LNCaP clone FGC (cell line): ENCODE measurements at regions not wholly inside any gene's neighbourhood (a gene's known extent, or its start where the extent isn't known, plus 50 kb on each side); places are given as distances from the start of the nearest gene placed in this dataset.

Source experiments
- DNase-seq: peaks from one replicate; pipeline ENCODE4 v3.0.0-alpha.2; 2011; ENCODE audit warnings: low read depth
- H3K4me3 ChIP-seq: 2 replicates; pipeline ENCODE4 v1.5.1; 2011; ENCODE audit warnings: mild to moderate bottlenecking, low read depth, low read length, control low read depth
- TF ChIP-seq, protein P1 (sequence below): IDR thresholded peaks from 2 replicates; pipeline ENCODE4 v1.5.1; 2012; ENCODE audit warnings: mild to moderate bottlenecking; ENCODE audit not compliant: control insufficient read depth, insufficient read depth; ENCODE audit errors: extremely low read depth

DNA sequence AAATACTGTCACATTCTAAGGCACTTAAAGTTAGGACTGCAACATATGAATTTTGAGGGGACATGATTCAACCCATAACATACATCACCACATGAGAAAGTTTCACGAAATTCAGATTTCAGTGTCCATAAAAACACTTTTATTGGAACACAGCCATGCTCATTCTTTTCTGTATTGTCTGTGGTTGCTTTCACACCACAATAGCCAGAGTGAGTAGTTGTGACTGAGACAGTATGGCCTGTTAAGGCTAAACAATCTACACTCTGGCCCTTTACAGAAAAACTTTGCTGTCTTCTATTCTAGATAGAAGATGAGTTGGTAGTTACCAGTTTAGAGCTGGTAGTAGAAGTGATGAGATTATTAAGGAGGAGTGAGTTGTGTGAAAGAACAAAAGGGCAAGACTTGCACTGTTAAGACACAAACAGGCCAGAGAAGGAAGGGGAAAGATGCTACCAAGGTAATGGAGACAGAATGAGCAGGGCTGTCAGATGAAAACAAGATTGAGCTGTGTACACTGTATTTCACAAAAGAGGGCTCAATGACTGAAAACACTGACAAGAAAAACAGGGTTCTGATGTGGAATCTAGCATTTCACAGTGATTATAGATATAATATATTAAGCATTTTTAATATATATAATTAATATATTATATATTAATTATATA, 108.6 kb downstream of the PPP1R3A start:
- TF ChIP-seq, protein P1, sequence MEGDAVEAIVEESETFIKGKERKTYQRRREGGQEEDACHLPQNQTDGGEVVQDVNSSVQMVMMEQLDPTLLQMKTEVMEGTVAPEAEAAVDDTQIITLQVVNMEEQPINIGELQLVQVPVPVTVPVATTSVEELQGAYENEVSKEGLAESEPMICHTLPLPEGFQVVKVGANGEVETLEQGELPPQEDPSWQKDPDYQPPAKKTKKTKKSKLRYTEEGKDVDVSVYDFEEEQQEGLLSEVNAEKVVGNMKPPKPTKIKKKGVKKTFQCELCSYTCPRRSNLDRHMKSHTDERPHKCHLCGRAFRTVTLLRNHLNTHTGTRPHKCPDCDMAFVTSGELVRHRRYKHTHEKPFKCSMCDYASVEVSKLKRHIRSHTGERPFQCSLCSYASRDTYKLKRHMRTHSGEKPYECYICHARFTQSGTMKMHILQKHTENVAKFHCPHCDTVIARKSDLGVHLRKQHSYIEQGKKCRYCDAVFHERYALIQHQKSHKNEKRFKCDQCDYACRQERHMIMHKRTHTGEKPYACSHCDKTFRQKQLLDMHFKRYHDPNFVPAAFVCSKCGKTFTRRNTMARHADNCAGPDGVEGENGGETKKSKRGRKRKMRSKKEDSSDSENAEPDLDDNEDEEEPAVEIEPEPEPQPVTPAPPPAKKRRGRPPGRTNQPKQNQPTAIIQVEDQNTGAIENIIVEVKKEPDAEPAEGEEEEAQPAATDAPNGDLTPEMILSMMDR, result no peak
- H3K4me3 ChIP-seq, result no peak overlapping the region
- DNase-seq, result no peak

- TF ChIP-seq, protein P1, result no peak
- H3K4me3 ChIP-seq, result no peak overlapping the region
- DNase-seq, result no peak
These were observed 109.2 kb downstream of the PPP1R3A start for GRCh38 chr7:113809581-113809980.

DNA sequence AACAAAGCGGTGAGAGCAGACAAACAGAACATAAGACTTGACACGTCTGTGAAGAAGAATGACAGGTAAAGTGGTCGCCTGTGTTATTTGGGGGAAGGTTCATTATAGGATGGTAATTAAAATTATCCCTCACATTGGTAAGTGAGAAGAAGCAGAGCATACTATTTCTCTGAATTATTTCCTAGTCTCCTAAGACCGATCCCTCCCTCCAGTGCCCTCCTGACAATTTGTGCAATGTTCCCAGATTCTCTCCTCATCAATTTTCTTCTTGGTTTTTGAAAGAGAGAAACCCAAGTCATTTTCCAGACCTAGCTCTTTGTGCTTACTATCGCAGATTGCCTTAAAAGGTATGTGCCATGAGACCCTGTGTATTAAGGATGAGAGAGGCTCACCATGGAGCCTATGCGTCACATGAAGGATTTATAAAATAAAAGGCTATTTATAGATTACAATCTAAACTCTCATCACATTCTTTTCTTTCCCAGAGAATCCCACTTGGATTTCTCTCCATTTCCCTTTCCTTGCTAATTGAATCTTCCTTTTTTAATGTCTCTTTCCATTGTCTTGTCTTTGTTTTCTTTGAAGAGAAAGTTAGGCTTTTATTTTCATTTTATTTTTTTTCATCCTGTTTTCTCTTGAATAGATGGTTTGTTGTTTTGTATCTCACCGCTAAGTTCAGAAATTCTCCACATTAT, 112.0 kb downstream of the PPP1R3A start:
- no peak for DNase-seq
- H3K4me3 ChIP-seq, result no peak overlapping the region
- TF ChIP-seq, protein P1, result no peak

- TF ChIP-seq, protein P1, result no peak
- DNase-seq, result no peak
- no peak overlapping the region for H3K4me3 ChIP-seq
These were observed 112.8 kb downstream of the PPP1R3A start for GRCh38 chr7:113805976-113806375.

DNA sequence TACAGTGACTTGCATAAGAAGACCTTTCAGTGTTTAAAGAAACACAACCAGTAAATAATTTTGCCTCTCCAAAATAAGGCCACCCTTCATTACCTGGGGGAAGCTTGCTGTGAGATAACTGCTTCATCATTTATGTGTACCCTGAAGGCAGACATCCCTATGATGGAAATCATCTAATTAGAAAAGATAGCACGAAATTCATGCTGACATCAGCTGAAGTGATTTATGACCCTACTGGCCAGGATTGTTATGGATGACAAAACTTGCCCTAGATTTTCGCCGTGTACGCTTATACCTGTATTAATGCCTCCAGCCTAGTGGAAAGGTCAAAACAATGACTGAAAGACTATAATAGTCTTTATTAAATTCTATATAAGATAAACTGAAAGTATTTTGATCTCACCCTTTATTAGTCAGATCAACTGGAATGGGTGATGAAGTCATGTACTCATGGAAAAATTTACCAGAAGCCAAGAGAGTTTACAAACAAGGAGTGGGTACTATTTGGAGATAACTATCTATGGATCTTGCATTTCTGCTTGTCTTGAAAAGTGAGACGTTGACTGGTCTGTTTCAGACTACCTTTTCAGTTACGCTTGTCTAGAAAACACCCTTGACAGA, 114.2 kb downstream of the PPP1R3A start:
- no peak for DNase-seq
- H3K4me3 ChIP-seq, result no peak overlapping the region
- TF ChIP-seq, protein P1, result no peak

DNA sequence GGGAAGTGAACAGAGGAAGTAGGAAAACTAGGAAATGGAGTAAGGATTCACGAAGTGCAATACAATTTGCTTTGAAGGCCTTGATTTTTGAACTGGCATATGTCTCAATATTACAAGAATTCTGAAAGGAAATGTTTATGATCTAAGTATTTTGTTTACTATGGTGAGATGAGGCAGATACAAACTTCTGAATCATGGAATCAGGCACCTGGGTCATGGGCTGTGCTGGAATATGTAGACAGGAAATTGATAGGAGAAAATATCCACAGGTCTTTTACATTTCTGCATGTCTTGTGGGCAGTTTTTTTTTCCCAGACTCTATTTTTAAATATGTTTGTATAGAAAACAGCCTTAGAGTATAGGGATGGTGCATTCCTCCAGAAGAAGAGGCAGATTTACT, 117.1 kb downstream of the PPP1R3A start:
- DNase-seq, result no peak
- TF ChIP-seq, protein P1, result no peak
- H3K4me3 ChIP-seq, result no peak overlapping the region

GRCh38 chr7:113800826-113801225, 118.0 kb downstream of the PPP1R3A start:
- TF ChIP-seq, protein P1, result no peak
- no peak overlapping the region for H3K4me3 ChIP-seq
- no peak for DNase-seq
